NCI-H187 treated with DMSO at 0.1 percent for 48 hours (cell line): ENCODE measurements at regions not wholly inside any gene's neighbourhood (a gene's known extent, or its start where the extent isn't known, plus 50 kb on each side); places are given as distances from the start of the nearest gene placed in this dataset.

Source experiments
- DNase-seq: peaks from one replicate; lab custom pipeline; 2025; lab: John Stamatoyannopoulos, UW

DNA sequence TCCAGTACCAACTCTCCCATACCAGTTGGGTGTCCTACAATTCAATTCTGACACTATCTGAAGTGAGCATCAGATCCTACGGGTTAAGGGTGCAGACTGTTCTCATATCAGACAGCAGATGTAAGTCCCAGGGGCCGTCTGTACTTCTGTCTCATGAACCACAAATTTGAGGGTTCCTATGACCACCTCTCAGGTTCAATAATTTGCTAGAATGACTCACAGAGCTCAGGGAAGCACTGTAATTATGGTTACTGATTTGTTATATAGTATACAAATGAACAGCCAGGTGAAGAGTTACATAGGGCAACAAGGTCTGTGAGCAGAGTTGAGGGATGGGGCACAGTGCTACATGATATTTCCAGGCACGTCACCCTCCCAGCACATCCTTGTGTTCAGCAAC, 499.1 kb downstream of the DMAC1 start:
- no peak for DNase-seq

DNA sequence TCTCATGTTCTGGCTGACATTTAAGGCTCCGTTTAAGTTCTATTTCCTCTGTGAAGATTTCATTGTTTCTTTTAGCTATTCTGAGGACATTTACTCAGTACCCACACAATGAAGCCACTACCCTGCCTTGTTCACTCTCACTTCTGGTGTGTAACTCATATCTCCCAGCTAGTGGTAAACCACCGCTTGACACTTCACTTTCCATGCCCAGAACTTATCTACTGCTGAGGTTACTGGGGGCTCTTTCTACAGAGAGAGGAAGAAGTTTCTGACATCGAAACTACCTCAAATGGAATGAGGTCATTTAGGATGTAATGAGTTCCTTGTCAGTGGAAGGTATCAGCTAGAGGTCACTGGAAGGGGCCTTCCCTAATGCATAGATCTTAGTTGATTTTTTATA, 501.5 kb downstream of the DMAC1 start:
- DNase-seq, result no peak

GRCh38 chr9:7297521-7297920, 502.1 kb downstream of the DMAC1 start:
- DNase-seq, result no peak

- no peak for DNase-seq
Measured at GRCh38 chr9:7293091-7293490, 506.5 kb downstream of the DMAC1 start.

- no peak for DNase-seq
Measured at GRCh38 chr9:7289773-7290172, 509.8 kb downstream of the DMAC1 start.

DNA sequence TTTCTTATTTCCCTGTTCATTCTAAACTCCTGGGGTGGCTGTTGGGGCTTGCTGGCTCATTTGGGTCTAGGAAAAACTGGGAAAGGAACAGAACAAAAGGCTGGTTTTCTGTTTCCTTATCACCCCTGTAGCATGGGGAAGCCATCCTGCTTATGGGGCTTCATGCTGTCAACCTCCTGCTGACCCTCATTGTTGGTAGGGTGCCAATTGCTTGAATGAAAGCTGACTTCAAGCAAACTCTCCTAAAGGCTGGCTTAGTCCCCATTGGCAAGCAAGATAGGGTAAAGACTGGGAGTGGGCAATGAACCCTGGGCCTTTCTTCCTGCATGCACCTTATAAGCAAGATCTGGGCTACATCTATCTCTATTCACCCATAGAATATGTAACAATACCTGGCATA, 511.6 kb downstream of the DMAC1 start:
- no peak for DNase-seq

- peak; percentile 7 for DNase-seq
Measured at GRCh38 chr9:7287065-7287464, 512.5 kb downstream of the DMAC1 start.

DNA sequence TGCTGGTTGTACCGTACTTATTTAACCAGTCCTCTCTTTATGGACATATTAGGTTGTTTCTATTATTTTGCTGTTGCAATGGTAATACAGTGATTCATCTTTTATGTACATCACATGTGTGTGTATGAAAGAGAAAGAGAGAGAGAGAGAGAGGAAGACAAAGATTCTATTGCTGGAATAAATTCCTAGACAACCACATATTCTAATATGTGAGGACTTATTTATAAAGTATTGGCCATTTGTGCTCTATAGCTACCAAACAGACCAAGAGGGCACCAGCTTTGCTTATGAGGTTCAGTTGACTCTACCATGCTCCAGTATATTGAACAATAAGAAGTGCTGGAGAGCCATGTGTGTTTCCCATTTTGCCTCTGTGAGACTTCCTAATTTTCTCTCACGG, 513.5 kb downstream of the DMAC1 start:
- DNase-seq, result no peak

DNA sequence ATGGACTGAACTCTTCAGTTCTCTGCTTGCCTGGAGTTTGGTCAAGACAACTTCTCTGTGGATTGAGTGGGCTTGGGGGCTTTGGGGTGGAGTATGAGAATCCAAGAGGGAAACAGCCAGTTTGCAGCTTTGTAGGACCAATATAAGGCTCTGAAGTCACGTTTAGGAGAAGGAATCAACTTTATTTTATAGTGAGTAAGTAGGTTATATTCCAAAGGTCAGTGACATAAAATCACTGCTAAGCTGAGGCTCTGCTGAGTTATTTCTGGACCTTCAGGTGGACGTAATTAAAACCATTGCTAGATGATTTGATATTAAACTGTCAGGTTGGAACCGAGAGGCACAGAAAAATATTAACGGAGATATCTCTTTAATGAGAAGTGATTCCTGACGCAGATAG, 514.4 kb downstream of the DMAC1 start:
- DNase-seq, result no peak

DNA sequence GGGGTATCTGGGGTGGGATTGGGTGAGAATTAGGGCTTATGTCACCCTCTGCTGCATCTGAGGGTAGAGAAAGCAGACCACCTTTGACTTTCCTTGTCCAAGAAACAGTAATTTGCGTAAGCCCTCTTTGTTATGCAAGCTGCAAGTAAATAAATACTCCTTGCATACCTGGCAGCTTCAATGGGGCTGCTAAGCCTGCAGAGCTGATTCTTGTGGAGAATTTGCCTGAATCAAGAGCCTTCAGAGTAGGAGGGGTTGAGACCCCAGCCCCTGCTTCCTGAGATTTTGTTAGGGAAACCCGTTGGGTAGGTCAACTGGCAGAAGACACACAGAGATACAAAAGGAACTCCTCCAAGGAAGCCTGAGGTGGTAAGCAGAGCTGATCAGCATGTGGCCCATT, 515.1 kb downstream of the DMAC1 start:
- DNase-seq, result no peak

GRCh38 chr9:7284117-7284516, 515.5 kb downstream of the DMAC1 start:
- DNase-seq, result no peak

- DNase-seq, result no peak
Measured at GRCh38 chr9:7273575-7273974, 515.8 kb downstream of the KDM4C start.

GRCh38 chr9:7266911-7267595, 509.3 kb downstream of the KDM4C start:
- DNase-seq, result peak; percentile 93

DNA sequence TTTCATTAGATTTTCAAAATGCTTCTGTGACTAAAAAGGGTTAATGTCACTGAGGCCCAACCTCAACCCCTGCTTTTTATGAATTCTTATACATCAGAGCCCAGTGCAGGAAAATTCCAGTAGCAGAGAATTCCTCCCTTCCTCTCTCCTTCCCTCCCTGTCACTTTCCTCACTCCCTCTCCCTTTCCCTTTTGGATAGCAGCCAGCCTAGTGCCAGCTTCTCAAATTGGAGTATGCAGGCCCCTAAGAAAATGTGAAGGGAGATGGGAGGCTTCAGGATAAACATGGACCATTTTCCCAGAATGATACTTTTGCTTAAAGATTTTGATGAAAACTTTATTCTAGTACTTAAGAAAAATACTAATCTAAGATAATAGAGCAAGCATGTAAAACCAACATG, 507.4 kb downstream of the KDM4C start:
- DNase-seq, result no peak

DNA sequence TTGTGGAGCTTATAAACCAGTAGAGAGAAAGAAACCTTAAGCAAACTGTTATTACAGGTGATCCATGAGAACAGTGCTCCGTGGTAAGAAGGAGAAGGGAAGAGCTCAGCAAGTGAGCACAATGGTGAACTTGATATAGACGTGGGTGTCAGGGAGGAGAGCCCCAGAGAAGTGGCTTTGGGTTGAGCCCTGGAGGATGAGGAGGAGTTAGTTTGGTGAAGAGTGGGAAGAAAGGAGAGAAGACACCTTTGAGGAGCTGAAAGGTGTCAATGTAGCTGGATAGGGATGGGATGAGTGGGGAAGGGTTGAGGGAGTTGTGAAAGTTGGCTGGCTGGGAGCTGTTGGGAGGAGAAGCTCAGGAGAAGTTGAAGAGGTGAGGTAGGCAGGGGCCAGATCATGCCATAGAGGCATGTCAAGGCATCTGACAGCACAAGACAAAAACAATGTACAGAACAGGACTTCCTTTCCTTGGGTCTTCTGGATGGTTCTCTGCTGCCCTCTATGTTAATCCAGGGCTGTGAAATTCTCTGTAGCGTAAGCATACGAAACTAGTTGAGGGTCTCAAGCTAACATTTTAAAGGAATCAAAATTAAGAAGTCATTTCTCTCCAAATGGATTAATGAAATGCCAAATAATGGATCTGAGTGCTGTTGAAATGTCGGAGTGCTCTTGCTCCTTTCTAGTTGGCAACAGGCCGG, 501.9 kb downstream of the KDM4C start:
- DNase-seq, result no peak

DNA sequence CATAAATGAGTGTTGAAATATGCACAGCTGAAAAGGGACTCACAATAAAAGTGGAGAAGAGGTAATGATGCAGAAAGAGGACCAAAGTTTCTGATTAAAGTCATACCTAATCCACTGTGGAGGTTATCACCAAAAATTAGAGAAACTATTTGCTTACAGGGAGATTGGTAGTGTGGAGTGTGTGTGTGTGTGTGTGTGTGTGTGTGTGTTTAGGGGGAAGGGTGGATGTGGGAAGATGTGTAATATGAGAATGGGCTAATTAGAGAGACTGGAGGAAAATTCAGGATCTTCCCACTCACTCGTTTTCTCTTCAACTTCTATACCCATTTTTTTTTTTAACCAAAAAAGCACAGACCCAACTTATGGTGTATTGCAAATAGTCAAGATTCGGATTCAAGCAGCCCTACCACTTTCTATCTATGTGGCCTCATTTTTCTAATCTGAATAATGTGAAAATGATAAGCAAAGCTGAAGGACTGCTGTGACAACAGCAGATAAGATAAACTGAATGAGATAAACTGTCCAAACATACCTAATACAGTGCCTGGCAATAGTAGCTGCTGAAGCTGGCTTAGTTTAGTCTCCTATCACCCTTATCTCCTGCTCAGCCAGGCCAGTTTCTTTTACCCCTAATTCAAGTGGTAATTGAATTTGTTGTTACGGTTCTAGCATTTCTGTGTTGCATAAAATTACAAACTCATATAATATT, 501.1 kb downstream of the KDM4C start:
- DNase-seq, result no peak

GRCh38 chr9:7246917-7247522, 489.2 kb downstream of the KDM4C start:
- no peak for DNase-seq

GRCh38 chr9:7245976-7246580, 488.3 kb downstream of the KDM4C start:
- DNase-seq, result no peak

GRCh38 chr9:7243838-7244237, 486.1 kb downstream of the KDM4C start:
- DNase-seq, result no peak

DNA sequence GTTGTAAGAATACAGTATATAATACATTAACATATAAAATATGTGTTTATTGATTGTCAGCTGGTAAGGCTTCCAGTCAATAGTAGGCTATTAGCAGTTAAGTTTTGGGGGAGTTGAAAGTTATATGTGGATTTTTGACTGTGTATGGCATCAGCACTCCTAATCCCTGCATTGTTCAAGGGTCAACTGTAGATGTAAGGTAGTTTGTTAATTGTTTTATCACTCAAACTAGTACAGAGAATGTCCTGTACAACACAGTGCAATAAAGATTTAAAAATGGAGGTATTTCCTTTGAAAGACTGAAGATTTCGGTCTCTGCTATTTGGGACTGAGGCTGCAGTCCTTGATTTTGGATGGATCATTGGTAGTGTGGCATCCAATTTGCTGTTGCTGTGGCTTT, 484.4 kb downstream of the KDM4C start:
- DNase-seq, result no peak

GRCh38 chr9:7241694-7242093, 483.9 kb downstream of the KDM4C start:
- no peak for DNase-seq

GRCh38 chr9:7240569-7241311, 483.0 kb downstream of the KDM4C start:
- no peak for DNase-seq
